ENCODE measurements at regions not wholly inside any gene's neighbourhood (a gene's known extent, or its start where the extent isn't known, plus 50 kb on each side); places are given as distances from the start of the nearest gene placed in this dataset.

DNA sequence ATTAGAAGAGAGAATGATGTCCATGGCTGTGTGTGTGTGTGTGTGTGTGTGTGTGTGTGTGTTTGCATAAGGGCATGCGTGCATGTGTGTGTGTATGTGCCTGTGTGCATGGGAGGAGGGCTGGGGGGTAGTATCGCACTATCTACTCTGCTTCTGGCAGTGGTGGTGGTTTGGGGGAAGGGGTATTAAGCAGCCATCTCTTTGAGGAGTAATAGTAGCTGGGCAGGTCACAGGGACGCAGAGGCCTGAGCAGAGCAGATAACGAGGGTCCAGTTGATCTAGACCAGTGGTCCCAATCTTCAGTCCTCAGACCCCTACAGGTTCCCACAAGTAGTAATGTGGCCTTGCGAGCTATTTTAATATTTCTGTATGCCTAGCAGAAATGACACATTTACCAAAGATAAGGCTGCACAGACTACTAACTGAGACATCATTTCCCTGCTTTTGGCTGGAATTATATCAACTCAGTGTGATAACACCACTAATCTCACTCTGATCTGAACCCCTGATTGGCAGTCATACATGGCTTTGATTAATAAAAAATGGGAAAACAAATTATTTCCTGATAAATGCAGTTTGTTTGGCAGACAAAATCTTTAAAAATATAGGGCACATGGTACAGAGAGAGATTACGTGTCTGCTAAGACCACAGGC is 354.3 kb downstream of the BUD13 start:
- TF ChIP-seq CTCF (IDR thresholded peaks at IDR 0.05), result no peak
- Histone ChIP-seq H3K9me3 (ENCODE audit: control insufficient read depth, insufficient read depth, low read length) (no peaks in the 10 kb centered on the region), H3K27me3 (ENCODE audit: control insufficient read depth, insufficient read depth, low read length) (no peaks in the 10 kb centered on the region), H3K27ac (ENCODE audit: low read length) (no peak overlapping the region), H3K4me1 (ENCODE audit: control insufficient read depth, insufficient read depth, low read length) (no peaks in the 10 kb centered on the region), H3K36me3 (ENCODE audit: control insufficient read depth, insufficient read depth, low read length) (no peaks in the 10 kb centered on the region), H3K4me3 (ENCODE audit: low read length) (no peak overlapping the region)
- Mint-ChIP-seq H3K36me3 (no peaks in the 10 kb centered on the region), H3K9me3 (no peaks in the 10 kb centered on the region), H3K4me3 (no peak overlapping the region), H3K27me3 (ENCODE audit: low read depth in 2 of 2) (peaks cover 14 to 21% of the 10 kb centered on the region in 2 donors), H3K4me1 (no peaks in the 10 kb centered on the region), H3K27ac (no peak overlapping the region)
- intact Hi-C loops (cut with micrococcal nuclease), result no loop called here
- ATAC-seq (peak in 1 of 3 donors; percentile 22), DNase-seq (no peak)
- WGBS (ENCODE audit: insufficient coverage), result 79% methylated on average over 6 of the region's 6 CpGs

DNA sequence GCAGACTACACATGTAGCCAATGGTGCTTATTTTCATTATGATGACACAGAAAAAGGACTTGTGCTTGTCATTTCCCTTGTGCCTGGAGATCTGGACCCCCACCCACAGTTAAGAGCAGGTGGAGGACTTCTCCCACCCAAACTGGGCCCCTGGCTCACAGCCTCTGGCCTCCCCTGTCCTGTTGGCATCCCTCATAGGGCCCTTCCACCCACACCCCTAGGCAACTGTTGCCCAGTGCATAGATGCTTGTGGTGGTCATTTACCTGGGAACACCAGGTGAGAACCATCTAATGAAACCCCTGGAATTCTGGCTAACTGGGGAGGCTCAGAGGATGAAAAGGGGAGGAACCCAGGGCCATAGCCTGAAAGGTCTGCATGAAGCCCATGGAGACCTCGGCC is 355.9 kb downstream of the BUD13 start:
- no peak overlapping the region for H3K4me3 Mint-ChIP-seq
- H3K36me3 ChIP-seq (ENCODE audit: control insufficient read depth, insufficient read depth, low read length), result no peaks in the 10 kb centered on the region
- no peak overlapping the region for H3K27ac Mint-ChIP-seq
- no peaks in the 10 kb centered on the region for H3K36me3 Mint-ChIP-seq
- H3K4me3 ChIP-seq (ENCODE audit: low read length), result no peak overlapping the region
- H3K27ac ChIP-seq (ENCODE audit: low read length), result no peak overlapping the region
- WGBS (ENCODE audit: insufficient coverage), result 89% methylated on average over 1 of the region's 1 CpG
- TF ChIP-seq CTCF (IDR thresholded peaks at IDR 0.05), result no peak
- H3K9me3 ChIP-seq (ENCODE audit: control insufficient read depth, insufficient read depth, low read length), result no peaks in the 10 kb centered on the region
- H3K27me3 Mint-ChIP-seq (ENCODE audit: low read depth in 2 of 2), result peaks cover 16 to 17% of the 10 kb centered on the region in 2 donors
- H3K4me1 ChIP-seq (ENCODE audit: control insufficient read depth, insufficient read depth, low read length), result no peaks in the 10 kb centered on the region
- no peak for ATAC-seq
- no peaks in the 10 kb centered on the region for H3K27me3 ChIP-seq (ENCODE audit: control insufficient read depth, insufficient read depth, low read length)
- intact Hi-C loops (cut with micrococcal nuclease), result no loop called here
- no peaks in the 10 kb centered on the region for H3K4me1 Mint-ChIP-seq
- no peak for DNase-seq
- no peaks in the 10 kb centered on the region for H3K9me3 Mint-ChIP-seq

- intact Hi-C loops (cut with micrococcal nuclease), result no loop called here
- H3K36me3 Mint-ChIP-seq, result no peaks in the 10 kb centered on the region
- H3K36me3 ChIP-seq (ENCODE audit: control insufficient read depth, insufficient read depth, low read length), result no peaks in the 10 kb centered on the region
- WGBS (ENCODE audit: insufficient coverage), result 69% methylated on average over 3 of the region's 6 CpGs
- H3K9me3 Mint-ChIP-seq, result no peaks in the 10 kb centered on the region
- H3K27ac Mint-ChIP-seq, result no peak overlapping the region
- TF ChIP-seq CTCF (IDR thresholded peaks at IDR 0.05), result no peak
- H3K27me3 ChIP-seq (ENCODE audit: control insufficient read depth, insufficient read depth, low read length), result no peaks in the 10 kb centered on the region
- ATAC-seq (no peak), DNase-seq (no peak)
- no peaks in the 10 kb centered on the region for H3K4me1 Mint-ChIP-seq
- H3K27ac ChIP-seq (ENCODE audit: low read length), result no peak overlapping the region
- no peak overlapping the region for H3K4me3 ChIP-seq (ENCODE audit: low read length)
- H3K27me3 Mint-ChIP-seq (ENCODE audit: low read depth in 2 of 2), result peaks cover 6 to 17% of the 10 kb centered on the region in 2 donors
- H3K4me3 Mint-ChIP-seq, result no peak overlapping the region
- H3K4me1 ChIP-seq (ENCODE audit: control insufficient read depth, insufficient read depth, low read length), result no peaks in the 10 kb centered on the region
- H3K9me3 ChIP-seq (ENCODE audit: control insufficient read depth, insufficient read depth, low read length), result no peaks in the 10 kb centered on the region
Measured at GRCh38 chr11:116415095-116415494, 357.7 kb downstream of the BUD13 start.

- Mint-ChIP-seq H3K9me3 (no peaks in the 10 kb centered on the region), H3K4me1 (no peaks in the 10 kb centered on the region), H3K4me3 (no peak overlapping the region), H3K27me3 (ENCODE audit: low read depth in 2 of 2) (peaks cover 6 to 14% of the 10 kb centered on the region in 2 donors), H3K27ac (no peak overlapping the region), H3K36me3 (no peaks in the 10 kb centered on the region)
- WGBS (ENCODE audit: insufficient coverage), result 80% methylated on average over 7 of the region's 9 CpGs
- no peak overlapping the region for H3K27ac ChIP-seq (ENCODE audit: low read length)
- ATAC-seq, result no peak
- no peaks in the 10 kb centered on the region for H3K36me3 ChIP-seq (ENCODE audit: control insufficient read depth, insufficient read depth, low read length)
- H3K4me3 ChIP-seq (ENCODE audit: low read length), result no peak overlapping the region
- H3K9me3 ChIP-seq (ENCODE audit: control insufficient read depth, insufficient read depth, low read length), result no peaks in the 10 kb centered on the region
- no peak for TF ChIP-seq CTCF (IDR thresholded peaks at IDR 0.05)
- intact Hi-C loops (cut with micrococcal nuclease), result no loop called here
- no peaks in the 10 kb centered on the region for H3K4me1 ChIP-seq (ENCODE audit: control insufficient read depth, insufficient read depth, low read length)
- no peak for DNase-seq
- H3K27me3 ChIP-seq (ENCODE audit: control insufficient read depth, insufficient read depth, low read length), result no peaks in the 10 kb centered on the region
Measured at GRCh38 chr11:116414357-116414880, 358.4 kb downstream of the BUD13 start.
